ENCODE measurements at regions not wholly inside any gene's neighbourhood (a gene's known extent, or its start where the extent isn't known, plus 50 kb on each side); places are given as distances from the start of the nearest gene placed in this dataset.

GRCh38 chr4:64598066-64598465 lies 188.8 kb upstream of the TECRL start:
- H3K27ac Mint-ChIP-seq = no peak overlapping the region
- no peaks in the 10 kb centered on the region for H3K4me1 Mint-ChIP-seq
- H3K9me3 Mint-ChIP-seq = no peaks in the 10 kb centered on the region
- H3K27me3 Mint-ChIP-seq = no peaks in the 10 kb centered on the region
- ATAC-seq = no peak
- no peaks in the 10 kb centered on the region for H3K36me3 Mint-ChIP-seq
- H3K4me3 Mint-ChIP-seq = no peak overlapping the region

GRCh38 chr4:64594723-64595122 lies 185.5 kb upstream of the TECRL start:
- H3K4me3 Mint-ChIP-seq = no peak overlapping the region
- H3K4me1 Mint-ChIP-seq = no peaks in the 10 kb centered on the region
- no peak for ATAC-seq
- H3K27ac Mint-ChIP-seq = no peak overlapping the region
- no peaks in the 10 kb centered on the region for H3K27me3 Mint-ChIP-seq
- peaks cover 3% of the 10 kb centered on the region for H3K9me3 Mint-ChIP-seq
- H3K36me3 Mint-ChIP-seq = no peaks in the 10 kb centered on the region

- Mint-ChIP-seq H3K36me3 (no peaks in the 10 kb centered on the region), H3K4me1 (no peaks in the 10 kb centered on the region), H3K27me3 (no peaks in the 10 kb centered on the region), H3K9me3 (peaks cover 3% of the 10 kb centered on the region), H3K27ac (no peak overlapping the region), H3K4me3 (no peak overlapping the region)
- ATAC-seq = no peak
Measured at GRCh38 chr4:64588507-64588906, 179.3 kb upstream of the TECRL start.

DNA sequence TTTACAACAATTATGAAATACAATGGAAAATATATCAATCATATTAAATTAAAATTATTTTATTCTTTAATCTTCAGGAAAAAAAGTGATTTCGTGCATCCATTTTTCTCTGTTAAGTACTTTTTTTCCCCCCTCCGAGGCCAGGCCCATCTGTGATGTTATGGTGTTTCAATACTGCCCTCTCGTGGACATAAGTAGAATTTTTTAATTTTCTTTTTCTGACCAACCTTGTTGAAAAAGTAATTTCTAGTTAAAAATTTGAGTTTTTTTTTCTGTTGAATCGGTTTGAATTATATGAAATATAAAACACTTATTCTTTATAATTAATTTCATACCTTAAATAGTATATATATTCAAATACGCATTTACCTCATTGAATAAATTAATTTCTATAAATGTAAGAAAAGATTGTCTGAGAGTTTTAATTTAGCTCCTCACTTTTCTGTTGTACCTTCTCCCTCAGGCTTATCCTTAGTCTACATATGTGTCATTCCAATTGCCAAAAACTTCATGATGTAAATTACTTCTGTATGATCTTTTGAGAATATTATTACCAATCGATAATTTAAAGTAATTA lies 175.8 kb upstream of the TECRL start:
- Mint-ChIP-seq H3K4me3 (no peak overlapping the region), H3K27ac (no peak overlapping the region), H3K4me1 (no peaks in the 10 kb centered on the region), H3K36me3 (no peaks in the 10 kb centered on the region), H3K9me3 (no peaks in the 10 kb centered on the region), H3K27me3 (no peaks in the 10 kb centered on the region)
- no peak for ATAC-seq

- no peaks in the 10 kb centered on the region for H3K4me1 Mint-ChIP-seq
- no peak overlapping the region for H3K4me3 Mint-ChIP-seq
- no peak overlapping the region for H3K27ac Mint-ChIP-seq
- ATAC-seq = no peak
- H3K36me3 Mint-ChIP-seq = no peaks in the 10 kb centered on the region
- no peaks in the 10 kb centered on the region for H3K9me3 Mint-ChIP-seq
- H3K27me3 Mint-ChIP-seq = no peaks in the 10 kb centered on the region
Measured at GRCh38 chr4:64584125-64584524, 174.9 kb upstream of the TECRL start.

DNA sequence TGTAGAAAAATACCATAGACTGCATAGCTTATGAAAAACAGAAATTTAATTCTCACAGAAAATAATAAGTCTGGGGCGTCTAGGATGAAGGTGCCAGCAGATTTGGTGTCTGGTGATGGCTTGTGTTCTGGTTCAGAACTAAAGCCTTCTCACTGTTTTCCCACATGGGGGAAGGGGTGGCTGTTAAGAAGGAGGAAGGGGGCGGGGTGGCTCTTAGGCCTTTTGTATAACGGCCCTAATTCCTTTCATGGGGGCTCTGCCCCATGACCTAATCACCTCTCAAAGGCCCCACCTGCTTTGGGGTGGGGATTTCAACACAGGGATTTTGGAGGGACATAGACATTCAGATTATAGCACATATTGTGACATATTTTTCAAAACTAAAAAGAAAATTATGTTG lies 173.2 kb upstream of the TECRL start:
- no peaks in the 10 kb centered on the region for H3K4me1 Mint-ChIP-seq
- no peaks in the 10 kb centered on the region for H3K27me3 Mint-ChIP-seq
- no peak overlapping the region for H3K4me3 Mint-ChIP-seq
- no peak overlapping the region for H3K27ac Mint-ChIP-seq
- ATAC-seq = no peak
- no peaks in the 10 kb centered on the region for H3K36me3 Mint-ChIP-seq
- no peaks in the 10 kb centered on the region for H3K9me3 Mint-ChIP-seq

DNA sequence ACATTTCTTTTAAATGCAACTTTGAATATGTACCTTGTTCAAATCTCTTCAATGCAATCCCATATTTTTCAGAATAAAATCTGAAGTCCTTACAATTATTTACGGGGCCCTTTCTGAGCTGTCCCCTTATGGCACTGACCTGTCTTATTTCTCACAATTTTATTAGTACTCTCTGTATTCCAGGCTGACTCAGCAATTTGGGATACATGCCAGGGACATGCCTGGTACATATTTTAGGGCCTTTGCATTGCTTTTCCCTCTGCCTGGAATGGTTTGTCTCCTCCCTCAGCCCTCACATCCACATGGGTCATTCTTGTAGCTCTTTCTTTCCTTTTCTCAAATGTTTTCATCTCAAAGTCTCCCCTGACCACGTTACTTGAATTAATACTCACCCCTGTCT lies 172.2 kb upstream of the TECRL start:
- Mint-ChIP-seq H3K27ac (no peak overlapping the region), H3K4me3 (no peak overlapping the region), H3K9me3 (no peaks in the 10 kb centered on the region), H3K27me3 (no peaks in the 10 kb centered on the region), H3K4me1 (no peaks in the 10 kb centered on the region), H3K36me3 (no peaks in the 10 kb centered on the region)
- no peak for ATAC-seq

DNA sequence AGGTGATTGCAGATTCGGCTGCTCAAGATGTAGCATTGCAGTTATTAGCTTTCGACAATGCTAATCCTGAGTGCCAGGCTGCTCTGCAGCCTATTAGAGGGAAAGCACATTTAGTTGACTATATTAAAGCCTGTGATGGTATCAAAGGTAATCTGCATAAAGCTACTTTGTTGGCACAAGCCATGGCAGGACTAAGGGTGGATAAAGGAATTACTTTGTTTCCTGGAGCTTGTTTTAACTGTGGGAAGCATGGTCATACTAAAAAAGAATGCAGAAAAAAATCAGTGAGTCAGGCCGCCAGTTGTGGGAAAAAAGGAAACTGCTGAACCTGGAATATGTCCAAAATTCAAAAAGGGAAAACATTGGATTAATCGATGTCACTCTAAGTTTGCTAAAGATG lies 154.9 kb upstream of the TECRL start:
- Mint-ChIP-seq H3K9me3 (peaks cover 3% of the 10 kb centered on the region), H3K27me3 (no peaks in the 10 kb centered on the region), H3K27ac (no peak overlapping the region), H3K4me3 (no peak overlapping the region), H3K4me1 (no peaks in the 10 kb centered on the region), H3K36me3 (no peaks in the 10 kb centered on the region)
- ATAC-seq = no peak

DNA sequence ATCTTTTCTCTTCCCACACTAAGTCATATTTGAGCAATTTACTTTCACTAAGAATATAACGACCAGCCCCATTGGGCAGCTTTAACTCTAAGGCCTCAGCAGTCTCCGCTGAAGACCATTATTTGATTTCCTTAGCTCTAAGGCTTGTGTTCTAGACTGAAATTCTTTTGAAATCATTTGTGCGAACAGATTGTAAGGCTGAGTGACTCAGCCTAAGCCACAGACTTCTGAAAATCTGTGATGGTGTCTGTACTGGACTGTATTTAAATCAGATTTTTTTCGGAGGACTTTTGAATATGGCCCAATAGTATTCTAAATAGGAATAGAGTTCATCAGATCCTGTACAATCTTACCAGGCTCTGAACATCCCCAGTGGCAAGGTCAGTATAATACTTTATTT lies 150.3 kb upstream of the TECRL start:
- Mint-ChIP-seq H3K27me3 (no peaks in the 10 kb centered on the region), H3K4me3 (no peak overlapping the region), H3K36me3 (no peaks in the 10 kb centered on the region), H3K9me3 (peaks cover 3% of the 10 kb centered on the region), H3K4me1 (no peaks in the 10 kb centered on the region), H3K27ac (no peak overlapping the region)
- no peak for ATAC-seq

- Mint-ChIP-seq H3K36me3 (no peaks in the 10 kb centered on the region), H3K4me3 (no peak overlapping the region), H3K9me3 (no peaks in the 10 kb centered on the region), H3K27ac (no peak overlapping the region), H3K4me1 (no peaks in the 10 kb centered on the region), H3K27me3 (no peaks in the 10 kb centered on the region)
- ATAC-seq = no peak
Measured at GRCh38 chr4:64551125-64551524, 141.9 kb upstream of the TECRL start.

DNA sequence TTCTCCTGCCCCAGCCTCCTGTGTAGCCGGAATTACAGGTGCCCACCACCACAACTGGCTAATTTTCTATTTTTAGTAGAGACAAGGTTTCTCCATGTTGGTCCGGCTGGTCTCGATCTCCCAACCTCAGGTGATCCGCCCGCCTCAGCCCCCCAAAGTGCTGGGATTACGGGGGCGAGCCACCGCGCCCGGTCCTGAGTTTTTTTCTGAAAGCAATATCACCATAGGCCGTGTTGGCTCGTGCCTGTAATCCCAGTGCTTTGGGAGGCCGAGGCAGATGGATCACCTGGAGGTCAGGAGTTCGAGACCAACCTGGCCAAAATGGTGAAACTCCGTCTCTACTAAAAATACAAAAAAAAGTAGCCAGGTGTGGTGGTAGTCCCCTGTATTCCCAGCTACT lies 136.3 kb upstream of the TECRL start:
- ATAC-seq = no peak
- Mint-ChIP-seq H3K36me3 (no peaks in the 10 kb centered on the region), H3K27ac (no peak overlapping the region), H3K9me3 (no peaks in the 10 kb centered on the region), H3K27me3 (no peaks in the 10 kb centered on the region), H3K4me1 (no peaks in the 10 kb centered on the region), H3K4me3 (no peak overlapping the region)

DNA sequence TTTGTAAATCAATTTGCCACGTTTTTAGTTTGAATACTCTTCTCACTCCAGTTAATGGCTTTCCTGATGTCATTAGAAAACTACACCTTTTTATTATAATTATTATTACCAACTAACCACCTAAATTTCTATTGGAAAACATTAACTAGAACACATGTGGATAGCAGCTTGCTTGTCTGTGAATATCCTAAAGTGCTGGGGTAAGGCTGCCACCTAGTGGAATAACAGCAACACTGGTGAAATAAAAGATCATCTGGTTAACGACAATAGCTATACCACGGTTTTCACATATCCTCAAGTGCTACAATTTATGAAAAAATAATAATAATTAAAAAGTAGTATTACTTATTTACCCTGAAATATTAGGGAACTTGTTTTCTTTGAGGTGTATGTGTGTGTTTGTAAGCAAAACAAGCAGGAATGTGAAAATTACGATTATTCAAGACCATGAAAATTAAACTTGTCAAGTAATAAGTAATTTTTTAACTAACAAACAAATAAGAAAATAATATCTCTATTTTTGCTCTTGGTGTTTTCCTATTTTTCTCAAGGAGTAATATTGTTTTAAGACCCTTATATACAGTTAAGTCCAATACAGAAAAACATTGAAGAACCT lies 130.1 kb upstream of the TECRL start:
- no peak for ATAC-seq
- Mint-ChIP-seq H3K27me3 (no peaks in the 10 kb centered on the region), H3K36me3 (no peaks in the 10 kb centered on the region)

GRCh38 chr4:64538219-64538618 lies 129.0 kb upstream of the TECRL start:
- no peak overlapping the region for H3K4me3 Mint-ChIP-seq
- no peak for ATAC-seq
- H3K27me3 Mint-ChIP-seq = no peaks in the 10 kb centered on the region
- no peak overlapping the region for H3K27ac Mint-ChIP-seq
- no peaks in the 10 kb centered on the region for H3K9me3 Mint-ChIP-seq
- no peaks in the 10 kb centered on the region for H3K4me1 Mint-ChIP-seq
- no peaks in the 10 kb centered on the region for H3K36me3 Mint-ChIP-seq

More for the DNA sequence above, 130.1 kb upstream of the TECRL start:
- no peaks in the 10 kb centered on the region for H3K9me3 Mint-ChIP-seq
- no peak overlapping the region for H3K27ac Mint-ChIP-seq
- H3K4me3 Mint-ChIP-seq = no peak overlapping the region
- no peaks in the 10 kb centered on the region for H3K4me1 Mint-ChIP-seq

GRCh38 chr4:64533637-64534036 lies 124.4 kb upstream of the TECRL start:
- no peaks in the 10 kb centered on the region for H3K27me3 Mint-ChIP-seq
- no peaks in the 10 kb centered on the region for H3K36me3 Mint-ChIP-seq
- no peak overlapping the region for H3K4me3 Mint-ChIP-seq
- no peak overlapping the region for H3K27ac Mint-ChIP-seq
- peaks cover 3% of the 10 kb centered on the region for H3K9me3 Mint-ChIP-seq
- no peak for ATAC-seq
- no peaks in the 10 kb centered on the region for H3K4me1 Mint-ChIP-seq

DNA sequence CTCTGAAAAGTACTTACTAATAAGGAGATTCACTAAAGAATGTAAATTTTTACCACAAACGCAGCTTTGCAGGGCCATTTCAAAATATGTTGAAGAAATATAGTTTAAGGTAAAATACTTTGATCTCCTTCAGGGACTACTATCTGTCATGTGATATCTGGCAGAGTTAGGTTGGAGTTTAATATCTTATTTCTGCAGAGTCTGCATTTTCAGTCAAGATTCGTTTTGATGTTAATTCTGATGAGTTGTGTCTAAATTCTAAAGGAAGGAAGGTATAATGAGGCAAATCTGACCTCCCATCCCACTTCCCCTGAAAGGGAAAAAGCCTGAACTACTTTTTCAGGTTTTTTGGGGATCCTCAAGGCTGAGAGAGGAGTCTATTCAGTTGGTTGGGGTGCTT lies 123.9 kb upstream of the TECRL start:
- ATAC-seq = no peak
- Mint-ChIP-seq H3K4me3 (no peak overlapping the region), H3K4me1 (no peaks in the 10 kb centered on the region), H3K36me3 (no peaks in the 10 kb centered on the region), H3K27ac (no peak overlapping the region), H3K27me3 (no peaks in the 10 kb centered on the region), H3K9me3 (peaks cover 3% of the 10 kb centered on the region)

DNA sequence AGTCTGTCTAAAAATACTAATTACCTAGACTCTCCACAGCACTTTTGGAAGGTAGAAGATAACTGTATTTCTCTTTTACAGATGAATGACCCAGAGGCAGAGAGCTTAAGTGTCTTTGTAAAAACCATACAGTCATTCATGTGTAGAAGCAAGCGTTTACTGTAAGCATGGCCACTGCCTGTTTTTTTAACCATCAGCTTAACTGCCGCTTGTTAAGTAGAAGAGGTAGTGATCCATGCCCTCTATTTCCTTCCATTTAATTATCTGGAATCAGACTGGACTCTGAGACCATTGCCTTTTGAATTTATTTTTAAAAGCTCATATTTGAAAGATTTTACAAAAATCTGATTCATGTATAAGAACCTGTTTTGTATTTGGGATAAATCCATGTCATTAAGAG lies 111.2 kb upstream of the TECRL start:
- Mint-ChIP-seq H3K9me3 (peaks cover 5% of the 10 kb centered on the region), H3K27me3 (no peaks in the 10 kb centered on the region), H3K36me3 (no peaks in the 10 kb centered on the region), H3K27ac (no peak overlapping the region), H3K4me3 (no peak overlapping the region), H3K4me1 (no peaks in the 10 kb centered on the region)
- ATAC-seq = no peak

GRCh38 chr4:64518600-64518999 lies 109.3 kb upstream of the TECRL start:
- H3K36me3 Mint-ChIP-seq = no peaks in the 10 kb centered on the region

More at GRCh38 chr4:64518600-64518999, 109.3 kb upstream of the TECRL start:
- no peaks in the 10 kb centered on the region for H3K27me3 Mint-ChIP-seq
- no peak overlapping the region for H3K27ac Mint-ChIP-seq
- H3K9me3 Mint-ChIP-seq = peaks cover 5% of the 10 kb centered on the region
- H3K4me1 Mint-ChIP-seq = no peaks in the 10 kb centered on the region
- ATAC-seq = no peak
- H3K4me3 Mint-ChIP-seq = no peak overlapping the region

Measured in stimulated activated memory B cell treated with anti-CD40 and anti-IgM and Interleukin-4, amounts not matched to agents 10 μg/mL and 1 μg/mL and 100 μg/mL, for 72 hours (primary cell).